ENCODE measurements at regions not wholly inside any gene's neighbourhood (a gene's known extent, or its start where the extent isn't known, plus 50 kb on each side); places are given as distances from the start of the nearest gene placed in this dataset.

DNA sequence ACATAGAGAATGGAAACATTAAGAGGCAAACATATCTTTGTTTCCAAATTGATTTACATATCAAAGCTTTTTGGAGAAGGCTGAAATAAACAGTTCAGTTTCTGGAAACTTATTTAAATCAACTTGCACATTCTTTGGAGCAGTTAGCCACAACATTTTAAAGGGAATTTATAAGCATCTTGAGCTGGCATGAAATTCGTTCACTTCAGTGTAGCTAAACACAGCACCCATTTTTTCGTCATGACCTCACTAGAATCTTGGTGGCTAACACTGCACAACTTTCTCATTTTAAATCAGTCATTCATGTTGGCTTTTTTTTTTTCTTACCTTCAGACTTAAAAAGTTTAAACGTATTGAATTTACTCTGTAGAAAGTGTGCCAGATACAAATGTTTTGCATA lies 1139.9 kb upstream of the FLRT2 start:
- TF ChIP-seq EZH2 (IDR thresholded peaks at IDR 0.05) (no peak), POLR2AphosphoS5 (IDR thresholded peaks at IDR 0.05; ENCODE audit: borderline replicate concordance, low read depth, low read length) (no peak)
